ENCODE measurements at regions not wholly inside any gene's neighbourhood (a gene's known extent, or its start where the extent isn't known, plus 50 kb on each side); places are given as distances from the start of the nearest gene placed in this dataset.

- Histone ChIP-seq H3K9me3 (ENCODE audit: low read depth) (no peaks in the 10 kb centered on the region), H3K9ac (no peak overlapping the region), H3F3A (ENCODE audit: insufficient read depth) (no peaks in the 10 kb centered on the region), H3K4me3 (no peak overlapping the region), H3K27ac (no peak overlapping the region), H3K36me3 (ENCODE audit: low read depth) (no peaks in the 10 kb centered on the region), H3K27me3 (replicated peaks; ENCODE audit: insufficient read depth) (no peaks in the 10 kb centered on the region), H3K9me2 (ENCODE audit: insufficient read depth) (no peaks in the 10 kb centered on the region), H3K79me2 (ENCODE audit: insufficient read depth) (no peaks in the 10 kb centered on the region), H3K4me2 (ENCODE audit: unreplicated experiment) (no peak overlapping the region), H2AFZ (no peak overlapping the region), H4K20me1 (ENCODE audit: insufficient read depth) (no peaks in the 10 kb centered on the region), H3K4me1 (ENCODE audit: insufficient read depth) (no peaks in the 10 kb centered on the region)
- WGBS, 2 experiments (ENCODE audit: low coverage in 1 of 2, low lambda C conversion rate in 2 of 2, missing lambda C conversion rate in 2 of 2), result 8 to 10% methylated on average over 3 of the region's 3 CpGs
- TF ChIP-seq EZH2phosphoT487 (IDR thresholded peaks at IDR 0.05; ENCODE audit: insufficient read depth, low read depth) (no peak), EZH2 (IDR thresholded peaks at IDR 0.05; ENCODE audit: insufficient read depth, poor library complexity, severe bottlenecking) (no peak)
- no peak for DNase-seq
- in situ Hi-C loops (cut with MboI), result loop anchor here (25.0 kb wide), 2 partner anchors 667 to 967 kb away; partner anchors contain the start of gene OPN5
Observed at GRCh38 chr6:48754641-48755040, 643.6 kb upstream of the PTCHD4 start.

GRCh38 chr6:48750861-48751260 lies 639.9 kb upstream of the PTCHD4 start:
- Histone ChIP-seq H3K4me3 (no peak overlapping the region), H3K27me3 (replicated peaks; ENCODE audit: insufficient read depth) (no peaks in the 10 kb centered on the region), H3K9ac (no peak overlapping the region), H3K36me3 (ENCODE audit: low read depth) (no peaks in the 10 kb centered on the region), H3K9me2 (ENCODE audit: insufficient read depth) (no peaks in the 10 kb centered on the region), H3K4me1 (ENCODE audit: insufficient read depth) (0 out of 2 replicates have a peak, but pooled peaks cover 8% of the 10 kb centered on the region), H3K27ac (no peak overlapping the region), H4K20me1 (ENCODE audit: insufficient read depth) (no peaks in the 10 kb centered on the region), H2AFZ (no peak overlapping the region), H3F3A (ENCODE audit: insufficient read depth) (peaks cover 8% of the 10 kb centered on the region; the same call in 1 of the 2 replicates), H3K9me3 (ENCODE audit: low read depth) (no peaks in the 10 kb centered on the region), H3K79me2 (ENCODE audit: insufficient read depth) (no peaks in the 10 kb centered on the region), H3K4me2 (ENCODE audit: unreplicated experiment) (no peak overlapping the region)
- 12 to 22% methylated on average over 2 of the region's 2 CpGs for WGBS, 2 experiments (ENCODE audit: low coverage in 1 of 2, low lambda C conversion rate in 2 of 2, missing lambda C conversion rate in 2 of 2)
- in situ Hi-C loops (cut with MboI), result loop anchor here (25.0 kb wide), 2 partner anchors 664 to 964 kb away; partner anchors contain the start of gene OPN5
- no peak for DNase-seq
- TF ChIP-seq EZH2phosphoT487 (IDR thresholded peaks at IDR 0.05; ENCODE audit: insufficient read depth, low read depth), result no peak

GRCh38 chr6:48747471-48747870 lies 636.5 kb upstream of the PTCHD4 start:
- Histone ChIP-seq H3K4me1 (ENCODE audit: insufficient read depth) (peaks cover 19% of the 10 kb centered on the region; the same call in 1 of the 2 replicates), H3K27me3 (replicated peaks; ENCODE audit: insufficient read depth) (no peaks in the 10 kb centered on the region), H3K4me2 (ENCODE audit: unreplicated experiment) (no peak overlapping the region), H3K79me2 (ENCODE audit: insufficient read depth) (no peaks in the 10 kb centered on the region), H2AFZ (no peak overlapping the region), H3K27ac (no peak overlapping the region), H3K36me3 (ENCODE audit: low read depth) (no peaks in the 10 kb centered on the region), H4K20me1 (ENCODE audit: insufficient read depth) (no peaks in the 10 kb centered on the region), H3K9me3 (ENCODE audit: low read depth) (no peaks in the 10 kb centered on the region), H3K4me3 (no peak overlapping the region), H3F3A (ENCODE audit: insufficient read depth) (peaks cover 17% of the 10 kb centered on the region; the same call in 1 of the 2 replicates), H3K9ac (no peak overlapping the region), H3K9me2 (ENCODE audit: insufficient read depth) (no peaks in the 10 kb centered on the region)
- in situ Hi-C loops (cut with MboI), result no loop called here
- no peak for DNase-seq
- TF ChIP-seq EZH2 (IDR thresholded peaks at IDR 0.05; ENCODE audit: insufficient read depth, poor library complexity, severe bottlenecking), result no peak
- no peak for TF ChIP-seq EZH2phosphoT487 (IDR thresholded peaks at IDR 0.05; ENCODE audit: insufficient read depth, low read depth)

- Histone ChIP-seq H4K20me1 (ENCODE audit: insufficient read depth) (no peaks in the 10 kb centered on the region), H3K9me2 (ENCODE audit: insufficient read depth) (no peaks in the 10 kb centered on the region), H3K9me3 (ENCODE audit: low read depth) (no peaks in the 10 kb centered on the region), H3K27me3 (replicated peaks; ENCODE audit: insufficient read depth) (no peaks in the 10 kb centered on the region), H3K4me1 (ENCODE audit: insufficient read depth) (peaks cover 19% of the 10 kb centered on the region; the same call in 1 of the 2 replicates), H3F3A (ENCODE audit: insufficient read depth) (peaks cover 17% of the 10 kb centered on the region; the same call in 1 of the 2 replicates), H3K36me3 (ENCODE audit: low read depth) (no peaks in the 10 kb centered on the region), H3K27ac (no peak overlapping the region), H3K9ac (no peak overlapping the region), H3K79me2 (ENCODE audit: insufficient read depth) (no peaks in the 10 kb centered on the region), H3K4me2 (ENCODE audit: unreplicated experiment) (no peak overlapping the region), H3K4me3 (no peak overlapping the region), H2AFZ (no peak overlapping the region)
- DNase-seq, result peak; percentile 16
- in situ Hi-C loops (cut with MboI), result no loop called here
- TF ChIP-seq EZH2phosphoT487 (IDR thresholded peaks at IDR 0.05; ENCODE audit: insufficient read depth, low read depth) (no peak), EZH2 (IDR thresholded peaks at IDR 0.05; ENCODE audit: insufficient read depth, poor library complexity, severe bottlenecking) (no peak)
- WGBS, 2 experiments (ENCODE audit: low coverage in 1 of 2, low lambda C conversion rate in 2 of 2, missing lambda C conversion rate in 2 of 2), result 1 to 3% methylated on average over 2 of the region's 2 CpGs
Observed at GRCh38 chr6:48747040-48747439, 636.0 kb upstream of the PTCHD4 start.

- Histone ChIP-seq H3K79me2 (ENCODE audit: insufficient read depth) (no peaks in the 10 kb centered on the region), H3K36me3 (ENCODE audit: low read depth) (no peaks in the 10 kb centered on the region), H4K20me1 (ENCODE audit: insufficient read depth) (no peaks in the 10 kb centered on the region), H3K9me2 (ENCODE audit: insufficient read depth) (no peaks in the 10 kb centered on the region), H2AFZ (no peak overlapping the region), H3K27me3 (replicated peaks; ENCODE audit: insufficient read depth) (no peaks in the 10 kb centered on the region), H3K9ac (no peak overlapping the region), H3K4me1 (ENCODE audit: insufficient read depth) (peaks cover 19% of the 10 kb centered on the region; the same call in 1 of the 2 replicates), H3F3A (ENCODE audit: insufficient read depth) (peaks cover 17% of the 10 kb centered on the region; the same call in 1 of the 2 replicates), H3K9me3 (ENCODE audit: low read depth) (no peaks in the 10 kb centered on the region), H3K4me2 (ENCODE audit: unreplicated experiment) (peak overlapping the region; percentile 2), H3K27ac (no peak overlapping the region), H3K4me3 (no peak overlapping the region)
- in situ Hi-C loops (cut with MboI), result no loop called here
- TF ChIP-seq EZH2 (IDR thresholded peaks at IDR 0.05; ENCODE audit: insufficient read depth, poor library complexity, severe bottlenecking) (no peak), EZH2phosphoT487 (IDR thresholded peaks at IDR 0.05; ENCODE audit: insufficient read depth, low read depth) (no peak)
- peak; percentile 63 for DNase-seq
Observed at GRCh38 chr6:48744948-48745347, 634.0 kb upstream of the PTCHD4 start.

Measured in GM23248 (cell line).